Prostate gland (tissue), 2 donors: ENCODE measurements at regions not wholly inside any gene's neighbourhood (a gene's known extent, or its start where the extent isn't known, plus 50 kb on each side); places are given as distances from the start of the nearest gene placed in this dataset.

ENCODE experiments used
- DNase-seq: peaks from one replicate; pipeline ENCODE4 v3.0.0-alpha.2; 2019; ENCODE audit warnings: low spot score
- H3K27ac ChIP-seq, 2 donors: fragments of 200-600 bp; sonication (generic); 2 replicates each; pipeline ENCODE4 v1.5.1; 2017 to 2019
- H3K27me3 ChIP-seq: fragments of 200-600 bp; sonication (generic); replicated peaks from 2 replicates; pipeline ENCODE4 v1.5.1; 2019; ENCODE audit not compliant: insufficient read depth
- H3K36me3 ChIP-seq, 2 donors: fragments of 200-600 bp; sonication (generic); 1 replicate in 1 of 2; 2 replicates in 1 of 2; pipeline versions ENCODE4 v1.5.1 to v1.8.1; 2017 to 2019
- H3K4me1 ChIP-seq: fragments of 200-600 bp; sonication (generic); replicated peaks from 2 replicates; pipeline ENCODE4 v1.5.1; 2019
- H3K4me3 ChIP-seq, 2 donors: fragments of 200-600 bp; sonication (generic); 2 replicates each; pipeline ENCODE4 v1.5.1; 2017 to 2019
- H3K9me3 ChIP-seq: fragments of 200-600 bp; sonication (generic); 2 replicates; pipeline ENCODE4 v1.5.1; 2017
- POLR2A ChIP-seq: fragments of 450-650 bp; IDR thresholded peaks from one replicate; pipeline ENCODE4 v1.6.1; 2016; ENCODE audit warnings: antibody characterized with exemption, mild to moderate bottlenecking
- POLR2AphosphoS5 ChIP-seq: sonication (generic); formaldehyde crosslinking; IDR thresholded peaks from one replicate; pipeline ENCODE4 v1.6.1; 2017; ENCODE audit warnings: antibody characterized with exemption
- WGBS: methylation state at CpG from one replicate; pipeline ENCODE4 v1.1.5; 2018; 5-methylcytosine and 5-hydroxymethylcytosine counted together
- intact Hi-C: fragments of 100-400 bp; cut with DNase I; formaldehyde crosslinking; loops from one replicate; pipeline ENCODE4 v1.14.2; 2022
- TF ChIP-seq, protein P1 (sequence below), 4 experiments: fragments of 200-600 bp in 2 of 4; fragments of 450-650 bp in 2 of 4; sonication (generic) in 2 of 4; IDR thresholded peaks; 1 replicate in 3 of 4; 2 replicates in 1 of 4; pipeline ENCODE4 v1.5.1; 2016 to 2019; ENCODE audit warnings: antibody characterized with exemption in 4 of 4, mild to moderate bottlenecking in 2 of 4, moderate library complexity in 2 of 4

DNA sequence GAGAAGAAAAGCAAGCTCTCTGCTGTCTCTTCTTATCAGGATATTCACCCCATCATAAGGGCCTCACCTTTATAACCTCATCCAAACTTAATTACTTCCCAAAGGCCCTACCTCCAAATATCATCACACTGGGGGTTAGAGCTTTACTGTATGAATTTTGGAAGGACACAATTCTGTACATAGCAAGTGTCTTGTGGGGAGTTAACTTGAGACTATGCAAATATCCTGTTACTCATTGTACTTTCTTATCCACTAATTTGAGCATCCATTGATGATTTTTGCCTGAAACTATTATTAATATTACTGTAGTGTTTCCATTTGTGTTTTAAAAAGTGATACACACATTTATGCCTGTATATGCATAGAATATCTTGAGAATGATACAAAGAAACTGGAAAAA, 129.1 kb upstream of the IVNS1ABP start:
- Histone ChIP-seq H3K4me1 (no peaks in the 10 kb centered on the region), H3K9me3 (no peaks in the 10 kb centered on the region), H3K27ac (no peak overlapping the region), H3K4me3 (no peak overlapping the region), H3K27me3 (no peaks in the 10 kb centered on the region), H3K36me3 (no peaks in the 10 kb centered on the region)
- intact Hi-C loops: no loop called here
- no peak for DNase-seq
- TF ChIP-seq, protein P1, sequence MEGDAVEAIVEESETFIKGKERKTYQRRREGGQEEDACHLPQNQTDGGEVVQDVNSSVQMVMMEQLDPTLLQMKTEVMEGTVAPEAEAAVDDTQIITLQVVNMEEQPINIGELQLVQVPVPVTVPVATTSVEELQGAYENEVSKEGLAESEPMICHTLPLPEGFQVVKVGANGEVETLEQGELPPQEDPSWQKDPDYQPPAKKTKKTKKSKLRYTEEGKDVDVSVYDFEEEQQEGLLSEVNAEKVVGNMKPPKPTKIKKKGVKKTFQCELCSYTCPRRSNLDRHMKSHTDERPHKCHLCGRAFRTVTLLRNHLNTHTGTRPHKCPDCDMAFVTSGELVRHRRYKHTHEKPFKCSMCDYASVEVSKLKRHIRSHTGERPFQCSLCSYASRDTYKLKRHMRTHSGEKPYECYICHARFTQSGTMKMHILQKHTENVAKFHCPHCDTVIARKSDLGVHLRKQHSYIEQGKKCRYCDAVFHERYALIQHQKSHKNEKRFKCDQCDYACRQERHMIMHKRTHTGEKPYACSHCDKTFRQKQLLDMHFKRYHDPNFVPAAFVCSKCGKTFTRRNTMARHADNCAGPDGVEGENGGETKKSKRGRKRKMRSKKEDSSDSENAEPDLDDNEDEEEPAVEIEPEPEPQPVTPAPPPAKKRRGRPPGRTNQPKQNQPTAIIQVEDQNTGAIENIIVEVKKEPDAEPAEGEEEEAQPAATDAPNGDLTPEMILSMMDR (IDR thresholded peaks at IDR 0.05): no peak
- TF ChIP-seq POLR2AphosphoS5: no peak
- TF ChIP-seq POLR2A: no peak

DNA sequence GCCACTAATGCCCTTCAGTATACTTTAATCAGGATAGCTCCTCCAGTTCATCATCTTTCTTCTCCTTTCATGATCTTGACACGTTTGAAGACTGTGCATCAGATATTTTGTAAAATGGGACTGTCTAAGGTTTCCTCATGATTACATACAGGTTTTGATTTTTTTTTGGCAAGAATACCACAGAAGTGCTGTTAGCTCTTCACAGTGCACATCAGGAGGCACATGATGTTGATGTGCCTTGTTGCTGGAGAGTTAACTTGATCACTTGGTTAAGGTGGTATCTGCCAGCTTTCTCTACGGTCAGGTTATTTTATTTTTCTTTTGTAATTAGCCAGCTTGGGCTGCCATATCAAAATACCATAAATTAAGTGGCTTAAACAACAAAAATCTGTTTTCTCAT, 128.6 kb upstream of the IVNS1ABP start:
- TF ChIP-seq, protein P1 (IDR thresholded peaks at IDR 0.05): no peak
- TF ChIP-seq POLR2A (no peak), POLR2AphosphoS5 (no peak)
- Histone ChIP-seq H3K27ac (no peak overlapping the region), H3K4me3 (no peak overlapping the region), H3K9me3 (no peaks in the 10 kb centered on the region), H3K4me1 (no peaks in the 10 kb centered on the region), H3K27me3 (no peaks in the 10 kb centered on the region), H3K36me3 (no peaks in the 10 kb centered on the region)
- no peak for DNase-seq
- intact Hi-C loops: no loop called here
- 75% methylated on average over 2 of the region's 2 CpGs for WGBS

DNA sequence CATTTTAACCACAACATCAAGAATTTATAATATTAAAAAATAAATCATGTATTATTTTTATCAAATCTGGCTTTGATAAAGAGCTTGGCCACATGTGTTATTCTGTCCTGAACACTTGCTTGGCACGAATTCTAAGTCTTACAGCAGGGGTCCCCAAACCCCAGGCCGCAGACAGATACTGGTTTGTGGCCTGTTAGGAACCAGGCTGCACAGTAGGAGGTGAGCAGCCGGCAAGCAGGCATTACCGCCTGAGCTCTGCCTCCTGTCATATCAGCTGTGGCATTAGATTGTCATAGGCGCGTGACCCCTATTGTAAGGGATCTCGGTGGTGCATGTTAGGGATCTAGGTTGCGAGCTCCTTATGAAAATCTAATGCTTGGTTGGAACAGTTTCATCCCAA, 127.6 kb upstream of the IVNS1ABP start:
- no peak for DNase-seq
- TF ChIP-seq POLR2A (no peak), POLR2AphosphoS5 (no peak)
- TF ChIP-seq, protein P1 (IDR thresholded peaks at IDR 0.05): no peak
- Histone ChIP-seq H3K4me3 (no peak overlapping the region), H3K27ac (no peak overlapping the region), H3K4me1 (no peaks in the 10 kb centered on the region), H3K9me3 (no peaks in the 10 kb centered on the region), H3K27me3 (no peaks in the 10 kb centered on the region), H3K36me3 (no peaks in the 10 kb centered on the region)
- intact Hi-C loops: no loop called here
- 89% methylated on average over 8 of the region's 8 CpGs for WGBS

DNA sequence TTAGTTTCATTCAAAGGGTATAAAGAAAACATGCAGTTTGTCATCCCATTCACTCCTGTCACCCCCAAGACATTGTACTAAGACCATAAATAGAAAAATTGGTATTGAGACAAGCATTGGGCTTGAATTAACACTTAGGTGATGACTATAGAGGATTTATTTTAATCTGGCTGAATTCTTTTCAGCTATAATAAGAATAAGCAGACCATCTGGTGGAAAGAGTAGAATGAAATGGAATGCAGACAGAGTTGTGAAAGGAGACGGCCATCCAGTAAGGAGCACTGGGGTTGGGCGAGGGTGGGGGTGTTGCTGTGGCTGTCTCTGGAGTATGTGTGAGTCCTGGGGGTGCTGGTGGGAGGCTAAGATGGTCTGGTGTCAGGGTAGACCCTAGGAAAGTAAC, 125.0 kb upstream of the IVNS1ABP start:
- no peak overlapping the region for H3K4me3 ChIP-seq
- H3K36me3 ChIP-seq: no peaks in the 10 kb centered on the region
- DNase-seq: no peak
- intact Hi-C loops: no loop called here
- H3K27me3 ChIP-seq: no peaks in the 10 kb centered on the region
- H3K4me1 ChIP-seq: no peaks in the 10 kb centered on the region
- H3K9me3 ChIP-seq: no peaks in the 10 kb centered on the region
- no peak overlapping the region for H3K27ac ChIP-seq
- WGBS: 89% methylated on average over 2 of the region's 2 CpGs
- TF ChIP-seq POLR2AphosphoS5 (no peak), POLR2A (no peak)
- TF ChIP-seq, protein P1 (IDR thresholded peaks at IDR 0.05): no peak

DNA sequence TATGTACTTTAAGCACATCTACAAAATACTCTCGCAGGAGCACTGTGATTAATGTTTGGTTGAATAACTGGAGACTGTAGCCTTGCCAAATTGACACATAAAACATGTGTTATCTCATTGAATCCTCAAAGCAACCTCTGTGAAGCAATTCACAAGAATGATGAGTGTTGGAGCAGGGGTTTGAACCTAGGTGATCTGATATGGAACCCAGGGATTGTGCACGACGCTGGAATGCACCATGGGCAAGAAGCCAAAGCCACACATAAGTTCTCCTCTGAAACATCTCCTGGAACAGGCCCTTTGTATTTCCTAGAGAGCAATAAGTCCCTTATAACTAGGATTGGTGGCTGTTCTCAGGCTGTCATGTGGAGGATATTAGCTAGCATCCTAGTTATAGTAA, 124.6 kb upstream of the IVNS1ABP start:
- no peak for TF ChIP-seq POLR2A
- no peak for TF ChIP-seq POLR2AphosphoS5
- TF ChIP-seq, protein P1 (IDR thresholded peaks at IDR 0.05): no peak
- WGBS: 12% methylated on average over 3 of the region's 3 CpGs
- H3K4me3 ChIP-seq: no peak overlapping the region
- H3K9me3 ChIP-seq: no peaks in the 10 kb centered on the region
- no peaks in the 10 kb centered on the region for H3K36me3 ChIP-seq
- intact Hi-C loops: no loop called here
- no peak overlapping the region for H3K27ac ChIP-seq
- no peaks in the 10 kb centered on the region for H3K27me3 ChIP-seq
- no peaks in the 10 kb centered on the region for H3K4me1 ChIP-seq
- no peak for DNase-seq
